Lung (tissue), 11 donors: ENCODE measurements at regions not wholly inside any gene's neighbourhood (a gene's known extent, or its start where the extent isn't known, plus 50 kb on each side); places are given as distances from the start of the nearest gene placed in this dataset.
"Not testable (repeated sequence)": the region's sequence is repeated elsewhere in the genome, so short reads cannot be mapped to it uniquely, and the experiment has no call there.

ENCODE experiments used
- ATAC-seq: fragments of 200-7000 bp; cut with Tn5 transposase; one replicate; pipeline ENCODE4 v1.9.1; 2020; ENCODE audit warnings: moderate number of reproducible peaks; ENCODE audit not compliant: insufficient read depth, low FRiP score
- DNase-seq, 3 donors: peaks; one replicate each; pipeline ENCODE4 v3.0.0-alpha.2; 2013 to 2017
- H3K27ac ChIP-seq, 2 donors: one replicate each; pipeline ENCODE4 v1.5.1; 2013; ENCODE audit warnings: mild to moderate bottlenecking in 2 of 2, moderate library complexity in 2 of 2, control low read depth in 1 of 2, inconsistent platforms in 1 of 2, low read depth in 1 of 2, low read length in 1 of 2
- H3K27me3 ChIP-seq, 3 donors: one replicate each; pipeline ENCODE4 v1.5.1; 2013; ENCODE audit warnings: low read length in 2 of 3; ENCODE audit not compliant: control insufficient read depth in 3 of 3, insufficient read depth in 3 of 3
- H3K36me3 ChIP-seq, 4 donors: one replicate each; pipeline ENCODE4 v1.5.1; 2013; ENCODE audit warnings: low read length in 4 of 4, mild to moderate bottlenecking in 1 of 4, moderate library complexity in 1 of 4; ENCODE audit not compliant: control insufficient read depth in 4 of 4, insufficient read depth in 4 of 4
- H3K4me1 ChIP-seq, 5 donors: one replicate each; pipeline ENCODE4 v1.5.1; 2013; ENCODE audit warnings: low read length in 5 of 5, mild to moderate bottlenecking in 2 of 5, moderate library complexity in 1 of 5; ENCODE audit not compliant: control insufficient read depth in 5 of 5, insufficient read depth in 5 of 5
- H3K4me3 ChIP-seq: one replicate; pipeline ENCODE4 v1.5.1; 2013; ENCODE audit warnings: mild to moderate bottlenecking, control low read depth, moderate library complexity
- H3K9ac ChIP-seq, 2 donors: one replicate each; pipeline ENCODE4 v1.5.1; 2013; ENCODE audit warnings: low read length in 2 of 2, control low read depth in 1 of 2; ENCODE audit not compliant: insufficient read depth in 1 of 2
- H3K9me3 ChIP-seq, 4 donors: one replicate each; pipeline ENCODE4 v1.5.1; 2013; ENCODE audit warnings: low read length in 3 of 4, mild to moderate bottlenecking in 1 of 4, moderate library complexity in 1 of 4; ENCODE audit not compliant: control insufficient read depth in 4 of 4, insufficient read depth in 3 of 4
- CTCF ChIP-seq: IDR thresholded peaks from 2 replicates; pipeline ENCODE4 v1.5.1; 2012; ENCODE audit warnings: mild to moderate bottlenecking; ENCODE audit errors: control extremely low read depth, extremely low read depth
- WGBS, 2 donors: extraction: QIAGEN DNeasy Blood & Tissue Kit; methylation state at CpG; one replicate each; pipeline ENCODE4 v1.1.7; 2013; 5-methylcytosine and 5-hydroxymethylcytosine counted together
- donor health status: control.
- donor health status: control.
- donor health status: Bipolar disorder and iron deficiency.
- donor health status: healthy.
- donor health status: DM: yes; HTN: yes; CAD: no.

GRCh38 chr2:8249141-8249540 lies 432.7 kb upstream of the ID2 start:
- Histone ChIP-seq H3K9ac (no peak overlapping the region), H3K27me3 (no peaks in the 10 kb centered on the region), H3K4me1 (peaks cover 0 to 10% (median 0%) of the 10 kb centered on the region in 5 donors), H3K4me3 (no peak overlapping the region), H3K36me3 (no peaks in the 10 kb centered on the region), H3K27ac (no peak overlapping the region), H3K9me3 (peaks cover 0 to 11% (median 0%) of the 10 kb centered on the region in 4 donors)
- ATAC-seq (no peak), DNase-seq (no peak)
- no peak for TF ChIP-seq CTCF
- 82 to 90% methylated on average over 14 of the region's 14 CpGs for WGBS, 2 donors

GRCh38 chr2:8249769-8250168 lies 432.1 kb upstream of the ID2 start:
- ATAC-seq, result no peak
- Histone ChIP-seq H3K9ac (no peak overlapping the region), H3K9me3 (peaks cover 0 to 11% (median 0%) of the 10 kb centered on the region in 4 donors), H3K27ac (no peak overlapping the region), H3K4me3 (no peak overlapping the region), H3K36me3 (no peaks in the 10 kb centered on the region), H3K4me1 (peaks cover 0 to 10% (median 0%) of the 10 kb centered on the region in 5 donors), H3K27me3 (no peaks in the 10 kb centered on the region)
- 85 to 95% methylated on average over 2 of the region's 2 CpGs for WGBS, 2 donors
- no peak for DNase-seq
- no peak for TF ChIP-seq CTCF

GRCh38 chr2:8250290-8250689 lies 431.6 kb upstream of the ID2 start:
- H3K27me3 ChIP-seq, H3K36me3 ChIP-seq, ATAC-seq, H3K27ac ChIP-seq, DNase-seq, H3K4me1 ChIP-seq, H3K4me3 ChIP-seq, H3K9ac ChIP-seq: not testable (repeated sequence)
- H3K9me3 ChIP-seq, result peaks cover 0 to 11% (median 0%) of the 10 kb centered on the region in 4 donors
- WGBS, 2 donors, result 97 to 98% methylated on average over 2 of the region's 2 CpGs

GRCh38 chr2:8251291-8251690 lies 430.6 kb upstream of the ID2 start:
- Histone ChIP-seq H3K4me1 (peaks cover 0 to 10% (median 0%) of the 10 kb centered on the region in 5 donors), H3K27ac (no peak overlapping the region), H3K9me3 (peaks cover 0 to 4% (median 0%) of the 10 kb centered on the region in 4 donors), H3K27me3 (no peaks in the 10 kb centered on the region), H3K9ac (no peak overlapping the region), H3K36me3 (no peaks in the 10 kb centered on the region), H3K4me3 (no peak overlapping the region)
- no peak for TF ChIP-seq CTCF
- ATAC-seq (no peak), DNase-seq (no peak)
- WGBS, 2 donors, result 45 to 67% methylated on average over 6 of the region's 6 CpGs
